Progenitor cell of endocrine pancreas (in vitro differentiated cells): ENCODE measurements at regions not wholly inside any gene's neighbourhood (a gene's known extent, or its start where the extent isn't known, plus 50 kb on each side); places are given as distances from the start of the nearest gene placed in this dataset.

ENCODE experiments used
- DNase-seq: peaks from one replicate; pipeline ENCODE4 v3.0.0; 2021; ENCODE audit warnings: low spot score; ENCODE audit not compliant: unreplicated experiment
- H3K27ac Mint-ChIP-seq: 2 replicates; pipeline ENCODE4 v1.8.0; 2021; ENCODE audit warnings: mild to moderate bottlenecking, moderate library complexity, mixed read lengths
- H3K27me3 Mint-ChIP-seq: 2 replicates; pipeline ENCODE4 v1.8.0; 2021; ENCODE audit warnings: mixed read lengths
- H3K36me3 Mint-ChIP-seq: 2 replicates; pipeline ENCODE4 v1.8.0; 2022; ENCODE audit warnings: mixed read lengths; ENCODE audit not compliant: insufficient read depth
- H3K4me1 Mint-ChIP-seq: 2 replicates; pipeline ENCODE4 v1.8.0; 2021; ENCODE audit warnings: low read depth, mixed read lengths
- H3K4me3 Mint-ChIP-seq: 2 replicates; pipeline ENCODE4 v1.8.0; 2021; ENCODE audit warnings: low read depth, mild to moderate bottlenecking, moderate library complexity, mixed read lengths
- H3K9me3 Mint-ChIP-seq: 2 replicates; pipeline ENCODE4 v1.8.0; 2021; ENCODE audit warnings: low read depth, mixed read lengths
- CTCF ChIP-seq: fragments of 200-600 bp; sonication (generic); IDR thresholded peaks from one replicate; pipeline ENCODE4 v1.5.0; 2021; ENCODE audit warnings: antibody characterized with exemption, mild to moderate bottlenecking; ENCODE audit not compliant: unreplicated experiment

GRCh38 chr10:128704716-128705115, 578.5 kb upstream of the MKI67 start:
- peaks cover 3% of the 10 kb centered on the region for H3K27me3 Mint-ChIP-seq
- H3K4me1 Mint-ChIP-seq = peaks cover 3% of the 10 kb centered on the region
- no peak for TF ChIP-seq CTCF
- no peaks in the 10 kb centered on the region for H3K9me3 Mint-ChIP-seq
- no peak overlapping the region for H3K4me3 Mint-ChIP-seq
- DNase-seq = no peak
- H3K36me3 Mint-ChIP-seq = no peaks in the 10 kb centered on the region
- H3K27ac Mint-ChIP-seq = no peak overlapping the region

GRCh38 chr10:128708182-128708581, 582.0 kb upstream of the MKI67 start:
- H3K27me3 Mint-ChIP-seq = peaks cover 11% of the 10 kb centered on the region
- no peaks in the 10 kb centered on the region for H3K9me3 Mint-ChIP-seq
- peaks cover 3% of the 10 kb centered on the region for H3K4me1 Mint-ChIP-seq
- H3K4me3 Mint-ChIP-seq = no peak overlapping the region
- DNase-seq = no peak
- no peaks in the 10 kb centered on the region for H3K36me3 Mint-ChIP-seq
- H3K27ac Mint-ChIP-seq = no peak overlapping the region
- no peak for TF ChIP-seq CTCF

- Mint-ChIP-seq H3K4me3 (no peak overlapping the region), H3K27me3 (peaks cover 19% of the 10 kb centered on the region), H3K27ac (no peak overlapping the region), H3K9me3 (no peaks in the 10 kb centered on the region), H3K4me1 (peaks cover 3% of the 10 kb centered on the region), H3K36me3 (no peaks in the 10 kb centered on the region)
- no peak for TF ChIP-seq CTCF
- DNase-seq = no peak
These were observed 583.5 kb upstream of the MKI67 start for GRCh38 chr10:128709686-128710085.

- DNase-seq = no peak
- Mint-ChIP-seq H3K27me3 (peaks cover 19% of the 10 kb centered on the region), H3K4me3 (no peak overlapping the region), H3K9me3 (no peaks in the 10 kb centered on the region), H3K36me3 (no peaks in the 10 kb centered on the region), H3K27ac (no peak overlapping the region), H3K4me1 (peaks cover 3% of the 10 kb centered on the region)
- TF ChIP-seq CTCF = no peak
These were observed 584.0 kb upstream of the MKI67 start for GRCh38 chr10:128710098-128710797.

GRCh38 chr10:128710798-128711183, 584.6 kb upstream of the MKI67 start:
- no peak overlapping the region for H3K27ac Mint-ChIP-seq
- TF ChIP-seq CTCF = no peak
- DNase-seq = no peak
- H3K27me3 Mint-ChIP-seq = peaks cover 19% of the 10 kb centered on the region
- no peak overlapping the region for H3K4me3 Mint-ChIP-seq
- no peaks in the 10 kb centered on the region for H3K9me3 Mint-ChIP-seq
- H3K36me3 Mint-ChIP-seq = no peaks in the 10 kb centered on the region
- H3K4me1 Mint-ChIP-seq = peaks cover 3% of the 10 kb centered on the region
